Spleen (tissue), 11 donors: ENCODE measurements at regions not wholly inside any gene's neighbourhood (a gene's known extent, or its start where the extent isn't known, plus 50 kb on each side); places are given as distances from the start of the nearest gene placed in this dataset.

ENCODE experiments used
- DNase-seq: peaks from one replicate; pipeline ENCODE4 v3.0.0-alpha.2; 2020
- H3K27ac ChIP-seq, 8 donors: fragments of 200-600 bp; sonication (generic) in 7 of 8; 1 replicate in 4 of 8; 2 replicates in 4 of 8; pipeline versions ENCODE4 v1.5.0 to v1.8.0; 2016 to 2021; ENCODE audit warnings: inconsistent platforms in 4 of 8, mild to moderate bottlenecking in 4 of 8, moderate library complexity in 1 of 8
- H3K27me3 ChIP-seq, 7 donors: fragments of 200-600 bp; sonication (generic) in 6 of 7; replicated peaks in 1 of 7; 1 replicate in 4 of 7; 2 replicates in 3 of 7; pipeline versions ENCODE4 v1.5.0 to v1.8.0; 2016 to 2021; ENCODE audit warnings: inconsistent platforms in 3 of 7, mild to moderate bottlenecking in 1 of 7
- H3K36me3 ChIP-seq, 6 donors: fragments of 200-600 bp; sonication (generic) in 5 of 6; 1 replicate in 4 of 6; 2 replicates in 2 of 6; pipeline versions ENCODE4 v1.5.0 to v1.8.0; 2016 to 2021; ENCODE audit warnings: inconsistent platforms in 2 of 6
- H3K4me1 ChIP-seq, 6 donors: fragments of 200-600 bp; sonication (generic) in 5 of 6; 1 replicate in 3 of 6; 2 replicates in 3 of 6; pipeline versions ENCODE4 v1.5.0 to v1.8.0; 2016 to 2021; ENCODE audit warnings: inconsistent platforms in 3 of 6
- H3K4me3 ChIP-seq, 8 donors: fragments of 200-600 bp; sonication (generic) in 7 of 8; 1 replicate in 4 of 8; 2 replicates in 4 of 8; pipeline versions ENCODE4 v1.5.0 to v1.8.0; 2016 to 2021; ENCODE audit warnings: inconsistent platforms in 4 of 8, mild to moderate bottlenecking in 4 of 8, moderate library complexity in 2 of 8
- H3K9me3 ChIP-seq, 8 donors: fragments of 200-600 bp; sonication (generic) in 7 of 8; 1 replicate in 4 of 8; 2 replicates in 4 of 8; pipeline versions ENCODE4 v1.5.0 to v1.8.0; 2016 to 2021; ENCODE audit warnings: inconsistent platforms in 4 of 8
- POLR2A ChIP-seq, 3 donors: fragments of 450-650 bp; IDR thresholded peaks; one replicate each; pipeline ENCODE4 v1.5.1; 2017; ENCODE audit warnings: antibody characterized with exemption in 3 of 3, mild to moderate bottlenecking in 1 of 3
- POLR2AphosphoS5 ChIP-seq, 3 donors: sonication (generic); formaldehyde crosslinking; IDR thresholded peaks; one replicate each; pipeline ENCODE4 v1.5.1; 2017; ENCODE audit warnings: antibody characterized with exemption in 3 of 3
- WGBS, 5 donors: extraction: QIAGEN DNeasy Blood & Tissue Kit in 3 of 5; methylation state at CpG; one replicate each; pipeline versions ENCODE4 v1.1.5 to v1.1.7; 2013 to 2018; 5-methylcytosine and 5-hydroxymethylcytosine counted together
- intact Hi-C: fragments of 100-400 bp; cut with DNase I; formaldehyde crosslinking; loops from one replicate; pipeline ENCODE4 v1.15.0; 2023; ENCODE audit warnings: low total_unique reads
- TF ChIP-seq, protein P1 (sequence below), 11 experiments: fragments of 200-600 bp in 7 of 11; fragments of 450-650 bp in 4 of 11; sonication (generic) in 4 of 11; IDR thresholded peaks in 8 of 11; conservative IDR thresholded peaks in 3 of 11; 1 replicate in 7 of 11; 2 replicates in 4 of 11; pipeline versions ENCODE4 v1.4.0 to v1.8.0; 2016 to 2021; ENCODE audit warnings: antibody characterized with exemption in 11 of 11, inconsistent platforms in 4 of 11, mild to moderate bottlenecking in 1 of 11
- donor health status: healthy with polysubstance abuse.
- donor health status: DM: no; HTN: no; CAD: no; lungs with moderate emphysema.
- donor health status: DM: no; HTN: no; CAD: no.
- donor health status: Bipolar disorder and iron deficiency.
- donor health status: healthy.
- donor health status: DM: no; HTN: no; CAD: no.
- donor health status: DM: yes; HTN: yes; CAD: no.

GRCh38 chr6:121614115-121614514 is 178.7 kb downstream of the GJA1 start:
- no peak for DNase-seq
- H3K36me3 ChIP-seq = no peaks in the 10 kb centered on the region
- no peaks in the 10 kb centered on the region for H3K27me3 ChIP-seq
- no peak overlapping the region for H3K27ac ChIP-seq
- TF ChIP-seq POLR2A (IDR thresholded peaks at IDR 0.05) (no peak), POLR2AphosphoS5 (IDR thresholded peaks at IDR 0.05) (no peak)
- TF ChIP-seq, protein P1, sequence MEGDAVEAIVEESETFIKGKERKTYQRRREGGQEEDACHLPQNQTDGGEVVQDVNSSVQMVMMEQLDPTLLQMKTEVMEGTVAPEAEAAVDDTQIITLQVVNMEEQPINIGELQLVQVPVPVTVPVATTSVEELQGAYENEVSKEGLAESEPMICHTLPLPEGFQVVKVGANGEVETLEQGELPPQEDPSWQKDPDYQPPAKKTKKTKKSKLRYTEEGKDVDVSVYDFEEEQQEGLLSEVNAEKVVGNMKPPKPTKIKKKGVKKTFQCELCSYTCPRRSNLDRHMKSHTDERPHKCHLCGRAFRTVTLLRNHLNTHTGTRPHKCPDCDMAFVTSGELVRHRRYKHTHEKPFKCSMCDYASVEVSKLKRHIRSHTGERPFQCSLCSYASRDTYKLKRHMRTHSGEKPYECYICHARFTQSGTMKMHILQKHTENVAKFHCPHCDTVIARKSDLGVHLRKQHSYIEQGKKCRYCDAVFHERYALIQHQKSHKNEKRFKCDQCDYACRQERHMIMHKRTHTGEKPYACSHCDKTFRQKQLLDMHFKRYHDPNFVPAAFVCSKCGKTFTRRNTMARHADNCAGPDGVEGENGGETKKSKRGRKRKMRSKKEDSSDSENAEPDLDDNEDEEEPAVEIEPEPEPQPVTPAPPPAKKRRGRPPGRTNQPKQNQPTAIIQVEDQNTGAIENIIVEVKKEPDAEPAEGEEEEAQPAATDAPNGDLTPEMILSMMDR (IDR thresholded peaks at IDR 0.05 in 8 of 11, conservative IDR thresholded peaks at IDR 0.05 in 3 of 11) = no peak
- no peaks in the 10 kb centered on the region for H3K4me1 ChIP-seq
- WGBS, 5 donors = 82 to 90% (median 85%) methylated on average over 5 of the region's 5 CpGs
- H3K9me3 ChIP-seq = no peaks in the 10 kb centered on the region
- intact Hi-C loops = no loop called here
- H3K4me3 ChIP-seq = no peak overlapping the region

DNA sequence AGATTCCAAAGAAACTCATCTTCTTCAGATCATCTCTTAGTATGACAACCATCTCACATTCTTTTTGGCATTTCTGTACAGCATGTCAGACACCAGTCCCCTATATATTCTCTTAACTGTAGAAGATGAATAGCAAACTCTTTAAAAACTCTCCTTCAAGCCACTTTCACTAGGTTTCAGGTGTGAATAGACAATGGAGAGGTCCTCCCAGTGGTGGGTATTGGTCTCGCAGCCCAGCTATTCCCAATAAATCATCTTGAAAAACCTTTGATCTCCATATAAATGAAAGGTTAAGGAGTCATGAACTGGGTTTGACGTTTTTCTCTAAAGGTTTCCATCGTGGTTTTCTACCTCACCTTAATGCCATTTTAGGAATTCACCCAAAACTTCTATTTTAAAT is 180.0 kb downstream of the GJA1 start:
- WGBS, 5 donors = 60 to 79% (median 66%) methylated on average over 3 of the region's 3 CpGs
- no peak overlapping the region for H3K27ac ChIP-seq
- no peak overlapping the region for H3K4me3 ChIP-seq
- no peaks in the 10 kb centered on the region for H3K4me1 ChIP-seq
- no peaks in the 10 kb centered on the region for H3K36me3 ChIP-seq
- no peaks in the 10 kb centered on the region for H3K27me3 ChIP-seq
- intact Hi-C loops = no loop called here
- no peaks in the 10 kb centered on the region for H3K9me3 ChIP-seq
- no peak for DNase-seq
- no peak for TF ChIP-seq POLR2AphosphoS5 (IDR thresholded peaks at IDR 0.05)
- no peak for TF ChIP-seq POLR2A (IDR thresholded peaks at IDR 0.05)
- TF ChIP-seq, protein P1 (IDR thresholded peaks at IDR 0.05 in 8 of 11, conservative IDR thresholded peaks at IDR 0.05 in 3 of 11) = no peak

DNA sequence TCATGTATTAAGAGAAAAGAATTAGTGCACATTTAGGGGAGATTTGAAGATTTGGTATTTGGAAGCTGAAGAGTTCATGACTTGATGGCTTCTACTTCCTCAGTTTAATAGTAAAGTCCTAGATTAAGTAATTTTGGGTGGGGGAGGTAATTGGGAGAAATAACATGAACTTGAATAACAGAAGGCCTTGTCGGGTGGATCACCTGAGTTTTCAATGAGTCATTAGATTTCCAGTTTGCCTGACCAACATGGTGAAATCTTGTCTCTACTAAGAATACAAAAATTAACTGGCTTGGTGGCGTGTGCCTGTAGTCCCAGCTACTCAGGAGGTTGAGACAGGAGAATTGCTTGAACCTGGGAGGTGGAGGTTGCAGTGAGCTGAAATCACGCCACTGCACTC is 181.0 kb downstream of the GJA1 start:
- Histone ChIP-seq H3K27ac (no peak overlapping the region), H3K36me3 (no peaks in the 10 kb centered on the region), H3K4me3 (no peak overlapping the region), H3K4me1 (no peaks in the 10 kb centered on the region), H3K9me3 (no peaks in the 10 kb centered on the region), H3K27me3 (no peaks in the 10 kb centered on the region)
- DNase-seq = no peak
- WGBS, 5 donors = 79 to 96% (median 85%) methylated on average over 3 of the region's 3 CpGs
- intact Hi-C loops = no loop called here
- TF ChIP-seq, protein P1 (IDR thresholded peaks at IDR 0.05 in 8 of 11, conservative IDR thresholded peaks at IDR 0.05 in 3 of 11) = no peak

GRCh38 chr6:121617388-121617787 is 181.9 kb downstream of the GJA1 start:
- H3K36me3 ChIP-seq = no peaks in the 10 kb centered on the region
- intact Hi-C loops = no loop called here

More at GRCh38 chr6:121617388-121617787, 181.9 kb downstream of the GJA1 start:
- Histone ChIP-seq H3K27me3 (no peaks in the 10 kb centered on the region), H3K9me3 (no peaks in the 10 kb centered on the region), H3K27ac (no peak overlapping the region), H3K4me1 (no peaks in the 10 kb centered on the region), H3K4me3 (no peak overlapping the region)
- DNase-seq = no peak
- no peak for TF ChIP-seq POLR2A (IDR thresholded peaks at IDR 0.05)
- no peak for TF ChIP-seq POLR2AphosphoS5 (IDR thresholded peaks at IDR 0.05)
- TF ChIP-seq, protein P1 (IDR thresholded peaks at IDR 0.05 in 8 of 11, conservative IDR thresholded peaks at IDR 0.05 in 3 of 11) = no peak
